Lower leg skin (tissue), 3 donors: ENCODE measurements at regions not wholly inside any gene's neighbourhood (a gene's known extent, or its start where the extent isn't known, plus 50 kb on each side); places are given as distances from the start of the nearest gene placed in this dataset.

Source experiments
- CTCF ChIP-seq, 3 donors: fragments of 450-650 bp; IDR thresholded peaks; one replicate each; pipeline ENCODE4 v1.5.1; 2016; ENCODE audit warnings: antibody characterized with exemption in 3 of 3, mild to moderate bottlenecking in 3 of 3, moderate library complexity in 2 of 3
- POLR2A ChIP-seq, 2 donors: fragments of 450-650 bp; IDR thresholded peaks; one replicate each; pipeline ENCODE4 v1.6.1; 2016 to 2017; ENCODE audit warnings: antibody characterized with exemption in 2 of 2, mild to moderate bottlenecking in 1 of 2, moderate library complexity in 1 of 2

- TF ChIP-seq CTCF (IDR thresholded peaks at IDR 0.05) (no peak), POLR2A (IDR thresholded peaks at IDR 0.05) (no peak)
Measured at GRCh38 chr17:77769215-77769614, 189.3 kb upstream of the TNRC6C start.
